DND-41 (cell line): ENCODE measurements at regions not wholly inside any gene's neighbourhood (a gene's known extent, or its start where the extent isn't known, plus 50 kb on each side); places are given as distances from the start of the nearest gene placed in this dataset.

ENCODE experiments used
- EZH2 ChIP-seq: IDR thresholded peaks from 3 replicates; pipeline ENCODE4 v1.6.1; 2012; ENCODE audit warnings: borderline replicate concordance, low read depth, mild to moderate bottlenecking, moderate library complexity, low read length, inconsistent platforms; ENCODE audit not compliant: severe bottlenecking
- TF ChIP-seq, protein P1 (sequence below): IDR thresholded peaks from 2 replicates; pipeline ENCODE4 v1.5.1; 2012; ENCODE audit warnings: borderline replicate concordance, low read length, moderate library complexity, mild to moderate bottlenecking; ENCODE audit not compliant: poor library complexity, severe bottlenecking; ENCODE audit errors: extremely low read depth

DNA sequence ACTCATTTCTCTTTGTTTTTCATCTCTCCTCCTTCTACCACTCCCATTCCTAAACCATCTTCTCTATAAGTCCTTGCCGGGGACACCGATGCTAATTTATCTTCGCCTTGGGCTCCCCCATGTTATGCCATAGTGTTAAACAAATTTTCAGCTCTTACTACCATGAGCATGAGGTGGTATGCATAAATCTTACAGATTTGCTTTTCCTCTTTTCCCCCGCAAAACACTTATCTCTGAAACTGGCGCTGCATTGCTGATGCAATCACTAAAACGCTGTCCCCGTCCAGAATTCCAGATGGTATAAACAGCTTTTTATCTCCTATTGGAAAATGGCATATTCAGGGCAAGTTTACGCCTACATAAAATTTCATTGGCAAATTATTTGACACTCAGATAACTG is 673.6 kb upstream of the CDH8 start:
- TF ChIP-seq, protein P1, sequence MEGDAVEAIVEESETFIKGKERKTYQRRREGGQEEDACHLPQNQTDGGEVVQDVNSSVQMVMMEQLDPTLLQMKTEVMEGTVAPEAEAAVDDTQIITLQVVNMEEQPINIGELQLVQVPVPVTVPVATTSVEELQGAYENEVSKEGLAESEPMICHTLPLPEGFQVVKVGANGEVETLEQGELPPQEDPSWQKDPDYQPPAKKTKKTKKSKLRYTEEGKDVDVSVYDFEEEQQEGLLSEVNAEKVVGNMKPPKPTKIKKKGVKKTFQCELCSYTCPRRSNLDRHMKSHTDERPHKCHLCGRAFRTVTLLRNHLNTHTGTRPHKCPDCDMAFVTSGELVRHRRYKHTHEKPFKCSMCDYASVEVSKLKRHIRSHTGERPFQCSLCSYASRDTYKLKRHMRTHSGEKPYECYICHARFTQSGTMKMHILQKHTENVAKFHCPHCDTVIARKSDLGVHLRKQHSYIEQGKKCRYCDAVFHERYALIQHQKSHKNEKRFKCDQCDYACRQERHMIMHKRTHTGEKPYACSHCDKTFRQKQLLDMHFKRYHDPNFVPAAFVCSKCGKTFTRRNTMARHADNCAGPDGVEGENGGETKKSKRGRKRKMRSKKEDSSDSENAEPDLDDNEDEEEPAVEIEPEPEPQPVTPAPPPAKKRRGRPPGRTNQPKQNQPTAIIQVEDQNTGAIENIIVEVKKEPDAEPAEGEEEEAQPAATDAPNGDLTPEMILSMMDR: no peak
- TF ChIP-seq EZH2: no peak
